Right lobe of liver (tissue), 4 donors: ENCODE measurements at regions not wholly inside any gene's neighbourhood (a gene's known extent, or its start where the extent isn't known, plus 50 kb on each side); places are given as distances from the start of the nearest gene placed in this dataset.

Experiments
- POLR2A ChIP-seq: fragments of 450-650 bp; IDR thresholded peaks from one replicate; pipeline ENCODE4 v1.6.1; 2017; ENCODE audit warnings: antibody characterized with exemption, mild to moderate bottlenecking
- TF ChIP-seq, protein P1 (sequence below), 4 donors: fragments of 200-600 bp in 3 of 4; fragments of 450-650 bp in 1 of 4; IDR thresholded peaks; one replicate each; pipeline versions ENCODE4 v1.5.1 to v1.8.0; 2016 to 2022; ENCODE audit warnings: antibody characterized with exemption in 4 of 4, mild to moderate bottlenecking in 2 of 4
- donor health status: DM: no; HTN: no; CAD: no.
- donor health status: DM: no; HTN: no; CAD: no.
- donor health status: DM: no; HTN: yes; CAD: no.

DNA sequence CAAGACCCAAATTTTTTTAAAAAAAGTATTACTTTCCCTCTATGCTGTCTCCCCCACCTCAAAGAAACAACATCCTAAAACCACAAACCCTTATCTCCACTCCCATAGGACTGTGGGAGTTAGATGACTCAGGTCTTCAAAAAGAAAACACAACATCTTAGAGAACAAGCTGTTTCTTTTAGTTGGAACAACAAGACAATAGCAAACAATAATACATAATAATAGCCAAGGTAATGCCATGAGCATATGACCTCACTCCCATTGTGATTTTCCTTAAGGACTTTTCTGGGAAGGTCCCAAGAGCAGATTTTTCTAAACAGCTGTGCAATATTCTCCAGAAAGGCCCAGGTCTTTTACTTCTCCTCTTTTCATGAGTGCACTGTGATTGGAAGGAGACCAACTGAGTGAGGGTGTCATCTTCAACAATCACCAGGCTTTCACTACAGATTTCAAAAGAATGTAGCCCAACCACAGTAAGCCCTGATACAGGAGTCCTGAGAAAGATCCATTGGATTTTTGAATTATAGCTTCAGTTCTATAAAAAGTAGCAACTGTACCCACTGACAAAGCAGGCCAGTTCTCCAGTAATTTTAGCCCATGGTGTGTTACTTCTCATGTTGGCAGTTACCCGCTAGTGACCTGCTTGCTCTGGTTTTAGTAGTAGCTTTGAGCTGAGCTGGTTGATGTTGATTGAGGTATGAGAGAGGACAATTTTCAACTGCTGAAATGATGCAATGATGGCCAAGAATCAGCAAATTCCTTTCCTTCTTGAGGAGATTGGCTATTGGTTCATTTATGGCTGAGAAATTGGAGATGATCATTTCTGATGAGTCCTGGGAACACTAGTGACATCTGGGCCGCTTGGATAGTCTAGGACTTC, 144.5 kb upstream of the TCF4 start:
- TF ChIP-seq, protein P1, sequence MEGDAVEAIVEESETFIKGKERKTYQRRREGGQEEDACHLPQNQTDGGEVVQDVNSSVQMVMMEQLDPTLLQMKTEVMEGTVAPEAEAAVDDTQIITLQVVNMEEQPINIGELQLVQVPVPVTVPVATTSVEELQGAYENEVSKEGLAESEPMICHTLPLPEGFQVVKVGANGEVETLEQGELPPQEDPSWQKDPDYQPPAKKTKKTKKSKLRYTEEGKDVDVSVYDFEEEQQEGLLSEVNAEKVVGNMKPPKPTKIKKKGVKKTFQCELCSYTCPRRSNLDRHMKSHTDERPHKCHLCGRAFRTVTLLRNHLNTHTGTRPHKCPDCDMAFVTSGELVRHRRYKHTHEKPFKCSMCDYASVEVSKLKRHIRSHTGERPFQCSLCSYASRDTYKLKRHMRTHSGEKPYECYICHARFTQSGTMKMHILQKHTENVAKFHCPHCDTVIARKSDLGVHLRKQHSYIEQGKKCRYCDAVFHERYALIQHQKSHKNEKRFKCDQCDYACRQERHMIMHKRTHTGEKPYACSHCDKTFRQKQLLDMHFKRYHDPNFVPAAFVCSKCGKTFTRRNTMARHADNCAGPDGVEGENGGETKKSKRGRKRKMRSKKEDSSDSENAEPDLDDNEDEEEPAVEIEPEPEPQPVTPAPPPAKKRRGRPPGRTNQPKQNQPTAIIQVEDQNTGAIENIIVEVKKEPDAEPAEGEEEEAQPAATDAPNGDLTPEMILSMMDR (IDR thresholded peaks at IDR 0.05): no peak
- TF ChIP-seq POLR2A: no peak
